H9 (cell line): ENCODE measurements at regions not wholly inside any gene's neighbourhood (a gene's known extent, or its start where the extent isn't known, plus 50 kb on each side); places are given as distances from the start of the nearest gene placed in this dataset.

Source experiments
- DNase-seq: peaks from one replicate; pipeline ENCODE4 v3.0.0-alpha.2; 2017
- H2AFZ ChIP-seq: one replicate; pipeline ENCODE4 v1.6.1; 2013; ENCODE audit warnings: mild to moderate bottlenecking, low read length, control low read depth, moderate library complexity
- H2AK5ac ChIP-seq: 2 replicates; pipeline ENCODE4 v1.6.1; 2013; ENCODE audit warnings: low read length, control low read depth, mixed read lengths; ENCODE audit not compliant: insufficient read length
- H2BK120ac ChIP-seq: one replicate; pipeline ENCODE4 v1.6.1; 2013; ENCODE audit warnings: low read depth, mild to moderate bottlenecking, low read length, control low read depth, inconsistent platforms; ENCODE audit not compliant: poor library complexity, severe bottlenecking
- H2BK12ac ChIP-seq: 2 replicates; pipeline ENCODE4 v1.6.1; 2013; ENCODE audit warnings: low read length, control low read depth, mixed read lengths, low read depth; ENCODE audit not compliant: insufficient read length
- H2BK15ac ChIP-seq: 2 replicates; pipeline ENCODE4 v1.6.1; 2013; ENCODE audit warnings: low read depth, low read length, control low read depth
- H2BK20ac ChIP-seq: one replicate; pipeline ENCODE4 v1.6.1; 2013; ENCODE audit warnings: low read depth, mild to moderate bottlenecking, low read length, control low read depth, inconsistent platforms; ENCODE audit not compliant: poor library complexity, severe bottlenecking
- H2BK5ac ChIP-seq: 2 replicates; pipeline ENCODE4 v1.6.1; 2013; ENCODE audit warnings: low read length, control low read depth, mixed read lengths; ENCODE audit not compliant: insufficient read length
- H3K14ac ChIP-seq: 2 replicates; pipeline ENCODE4 v1.6.1; 2013; ENCODE audit warnings: low read length, control low read depth; ENCODE audit not compliant: insufficient read depth
- H3K18ac ChIP-seq: 2 replicates; pipeline ENCODE4 v1.6.1; 2013; ENCODE audit warnings: low read depth, mild to moderate bottlenecking, mixed read lengths, low read length, control low read depth; ENCODE audit not compliant: insufficient read length
- H3K23ac ChIP-seq: 2 replicates; pipeline ENCODE4 v1.6.1; 2013; ENCODE audit warnings: low read length, control low read depth, mixed read lengths, low read depth; ENCODE audit not compliant: insufficient read length
- H3K23me2 ChIP-seq: 2 replicates; pipeline ENCODE4 v1.6.1; 2013; ENCODE audit warnings: low read depth, mild to moderate bottlenecking, mixed read lengths, low read length, control low read depth; ENCODE audit not compliant: insufficient read length, poor library complexity, severe bottlenecking
- H3K27ac ChIP-seq: 2 replicates; pipeline ENCODE4 v1.5.1; 2013; ENCODE audit warnings: low read length, control low read depth, mixed read lengths, low read depth; ENCODE audit not compliant: insufficient read length
- H3K27me3 ChIP-seq: 2 replicates; pipeline ENCODE4 v1.6.1; 2013; ENCODE audit warnings: low read length, control low read depth, inconsistent platforms; ENCODE audit not compliant: insufficient read depth
- H3K4ac ChIP-seq: 2 replicates; pipeline ENCODE4 v1.6.1; 2013; ENCODE audit warnings: low read depth, mild to moderate bottlenecking, control low read depth, inconsistent platforms, low read length, moderate library complexity
- H3K4me1 ChIP-seq: 2 replicates; pipeline ENCODE4 v1.6.1; 2013; ENCODE audit warnings: low read length, control low read depth, inconsistent platforms; ENCODE audit not compliant: insufficient read depth
- H3K4me2 ChIP-seq: 2 replicates; pipeline ENCODE4 v1.6.1; 2013; ENCODE audit warnings: low read length, control low read depth, mixed read lengths; ENCODE audit not compliant: insufficient read length, insufficient read depth
- H3K56ac ChIP-seq: 2 replicates; pipeline ENCODE4 v1.6.1; 2013; ENCODE audit warnings: low read depth, mild to moderate bottlenecking, mixed read lengths, low read length, control low read depth; ENCODE audit not compliant: insufficient read length
- H3K79me1 ChIP-seq: 2 replicates; pipeline ENCODE4 v1.6.1; 2013; ENCODE audit warnings: low read depth, mild to moderate bottlenecking, moderate library complexity, low read length, control low read depth, inconsistent platforms; ENCODE audit not compliant: insufficient read depth, poor library complexity, severe bottlenecking
- H3K79me2 ChIP-seq: 2 replicates; pipeline ENCODE4 v1.6.1; 2013; ENCODE audit warnings: low read length, control low read depth, inconsistent platforms; ENCODE audit not compliant: insufficient read depth
- H3K9ac ChIP-seq: 2 replicates; pipeline ENCODE4 v1.6.1; 2013; ENCODE audit warnings: low read length, control low read depth, mixed read lengths; ENCODE audit not compliant: insufficient read length; ENCODE audit errors: extremely low read depth
- H3K9me3 ChIP-seq: one replicate; pipeline ENCODE4 v1.6.1; 2013; ENCODE audit warnings: low read depth, low read length, inconsistent platforms; ENCODE audit not compliant: control insufficient read depth
- H3T11ph ChIP-seq: one replicate; pipeline ENCODE4 v1.6.1; 2013; ENCODE audit warnings: mild to moderate bottlenecking, low read length, control low read depth, inconsistent platforms
- H4K20me1 ChIP-seq: one replicate; pipeline ENCODE4 v1.6.1; 2013; ENCODE audit not compliant: control insufficient read depth, insufficient read length, insufficient read depth
- H4K5ac ChIP-seq: 2 replicates; pipeline ENCODE4 v1.6.1; 2013; ENCODE audit warnings: low read depth, mild to moderate bottlenecking, mixed read lengths, low read length, control low read depth; ENCODE audit not compliant: insufficient read length
- H4K8ac ChIP-seq: replicated peaks from 2 replicates; pipeline ENCODE4 v1.6.1; 2013; ENCODE audit warnings: low read length, control low read depth, mixed read lengths, low read depth; ENCODE audit not compliant: insufficient read length
- H4K91ac ChIP-seq: 2 replicates; pipeline ENCODE4 v1.6.1; 2013; ENCODE audit warnings: low read depth, mild to moderate bottlenecking, moderate library complexity, mixed read lengths, low read length, control low read depth; ENCODE audit not compliant: insufficient read length
- H3K27ac Mint-ChIP-seq, 3 experiments: 2 replicates in 2 of 3; 3 replicates in 1 of 3; pipeline ENCODE4 v1.8.0; 2020 to 2021; ENCODE audit warnings: mixed read lengths in 3 of 3, mild to moderate bottlenecking in 1 of 3, moderate library complexity in 1 of 3
- H3K27me3 Mint-ChIP-seq: 2 replicates; pipeline ENCODE4 v1.8.0; 2021; ENCODE audit warnings: low read depth, mild to moderate bottlenecking, moderate library complexity, mixed read lengths
- H3K36me3 Mint-ChIP-seq, 3 experiments: 2 replicates in 2 of 3; 3 replicates in 1 of 3; pipeline ENCODE4 v1.8.0; 2020 to 2021; ENCODE audit warnings: low read depth in 3 of 3, mixed read lengths in 3 of 3; ENCODE audit not compliant: insufficient read depth in 1 of 3
- H3K4me1 Mint-ChIP-seq, 2 experiments: 2 replicates each; pipeline ENCODE4 v1.8.0; 2020; ENCODE audit warnings: mixed read lengths in 2 of 2
- H3K4me3 Mint-ChIP-seq, 2 experiments: 2 replicates in 1 of 2; 3 replicates in 1 of 2; pipeline ENCODE4 v1.8.0; 2020 to 2021; ENCODE audit warnings: mild to moderate bottlenecking in 2 of 2, mixed read lengths in 2 of 2, moderate library complexity in 1 of 2
- H3K9me3 Mint-ChIP-seq, 2 experiments: 2 replicates in 1 of 2; 3 replicates in 1 of 2; pipeline ENCODE4 v1.8.0; 2020; ENCODE audit warnings: mild to moderate bottlenecking in 2 of 2, mixed read lengths in 2 of 2, moderate library complexity in 1 of 2
- WGBS: extraction: QIAGEN DNeasy Blood & Tissue Kit; methylation state at CpG from one replicate; pipeline ENCODE4 v1.1.7; 2013; ENCODE audit warnings: missing lambda C conversion rate, low lambda C conversion rate, mixed read lengths; ENCODE audit not compliant: insufficient read length; ENCODE audit errors: extremely low coverage; 5-methylcytosine and 5-hydroxymethylcytosine counted together
- TF ChIP-seq, protein P1 (sequence below): fragments of 200-600 bp; sonication (generic); conservative IDR thresholded peaks from 3 replicates; pipeline ENCODE4 v1.8.0; 2021; ENCODE audit warnings: antibody characterized with exemption, mild to moderate bottlenecking

DNA sequence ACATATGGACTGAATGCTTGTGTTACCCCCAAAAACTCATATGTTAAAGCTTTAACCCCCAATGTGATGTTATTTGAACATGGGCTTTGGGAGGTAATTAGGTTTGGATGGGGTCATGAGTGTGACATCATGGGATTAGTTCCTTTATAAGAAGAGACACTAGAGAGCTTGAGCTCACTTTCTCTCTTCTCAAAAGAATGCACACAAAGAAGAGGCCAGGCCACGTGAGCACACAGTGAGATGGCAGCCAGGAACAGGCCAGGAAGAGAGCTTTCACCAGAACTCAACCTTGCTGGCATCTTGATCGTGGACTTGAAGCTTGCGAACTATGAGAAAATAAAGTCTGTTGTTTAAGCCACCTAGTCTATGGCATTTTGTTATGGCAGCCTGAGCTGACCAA lies 360.6 kb downstream of the NR2F1-AS1 start:
- Histone ChIP-seq H3K79me2 (no peaks in the 10 kb centered on the region), H3K23ac (no peak overlapping the region), H2BK120ac (no peak overlapping the region), H2BK12ac (no peak overlapping the region), H3K4me2 (no peak overlapping the region), H3K4ac (no peak overlapping the region), H3K79me1 (no peaks in the 10 kb centered on the region), H2AFZ (no peak overlapping the region), H3K27me3 (no peaks in the 10 kb centered on the region), H2BK15ac (no peak overlapping the region), H3K56ac (no peak overlapping the region), H4K91ac (no peak overlapping the region), H4K8ac (no peak overlapping the region), H3K27ac (no peak overlapping the region), H3K9ac (no peak overlapping the region), H4K20me1 (no peaks in the 10 kb centered on the region), H3K14ac (no peak overlapping the region), H3K4me1 (no peaks in the 10 kb centered on the region), H4K5ac (no peak overlapping the region), H2AK5ac (no peak overlapping the region), H3T11ph (no peak overlapping the region), H3K23me2 (no peaks in the 10 kb centered on the region), H3K9me3 (no peaks in the 10 kb centered on the region), H2BK20ac (no peak overlapping the region), H2BK5ac (no peak overlapping the region), H3K18ac (no peak overlapping the region)
- no peaks in the 10 kb centered on the region for H3K27me3 Mint-ChIP-seq
- no peaks in the 10 kb centered on the region for H3K36me3 Mint-ChIP-seq
- H3K27ac Mint-ChIP-seq = peak overlapping the region in 1 of 3 experiments; percentile 70; a peak in 1 of 7 replicates
- H3K9me3 Mint-ChIP-seq = no peaks in the 10 kb centered on the region
- no CpG with 5 or more reads among the region's 3 CpGs for WGBS
- no peak overlapping the region for H3K4me3 Mint-ChIP-seq
- TF ChIP-seq, protein P1, sequence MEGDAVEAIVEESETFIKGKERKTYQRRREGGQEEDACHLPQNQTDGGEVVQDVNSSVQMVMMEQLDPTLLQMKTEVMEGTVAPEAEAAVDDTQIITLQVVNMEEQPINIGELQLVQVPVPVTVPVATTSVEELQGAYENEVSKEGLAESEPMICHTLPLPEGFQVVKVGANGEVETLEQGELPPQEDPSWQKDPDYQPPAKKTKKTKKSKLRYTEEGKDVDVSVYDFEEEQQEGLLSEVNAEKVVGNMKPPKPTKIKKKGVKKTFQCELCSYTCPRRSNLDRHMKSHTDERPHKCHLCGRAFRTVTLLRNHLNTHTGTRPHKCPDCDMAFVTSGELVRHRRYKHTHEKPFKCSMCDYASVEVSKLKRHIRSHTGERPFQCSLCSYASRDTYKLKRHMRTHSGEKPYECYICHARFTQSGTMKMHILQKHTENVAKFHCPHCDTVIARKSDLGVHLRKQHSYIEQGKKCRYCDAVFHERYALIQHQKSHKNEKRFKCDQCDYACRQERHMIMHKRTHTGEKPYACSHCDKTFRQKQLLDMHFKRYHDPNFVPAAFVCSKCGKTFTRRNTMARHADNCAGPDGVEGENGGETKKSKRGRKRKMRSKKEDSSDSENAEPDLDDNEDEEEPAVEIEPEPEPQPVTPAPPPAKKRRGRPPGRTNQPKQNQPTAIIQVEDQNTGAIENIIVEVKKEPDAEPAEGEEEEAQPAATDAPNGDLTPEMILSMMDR = no peak
- peaks cover 0 to 3% of the 10 kb centered on the region in 2 experiments; a peak in 2 of 4 replicates for H3K4me1 Mint-ChIP-seq
- no peak for DNase-seq
